ENCODE measurements at regions not wholly inside any gene's neighbourhood (a gene's known extent, or its start where the extent isn't known, plus 50 kb on each side); places are given as distances from the start of the nearest gene placed in this dataset.

DNA sequence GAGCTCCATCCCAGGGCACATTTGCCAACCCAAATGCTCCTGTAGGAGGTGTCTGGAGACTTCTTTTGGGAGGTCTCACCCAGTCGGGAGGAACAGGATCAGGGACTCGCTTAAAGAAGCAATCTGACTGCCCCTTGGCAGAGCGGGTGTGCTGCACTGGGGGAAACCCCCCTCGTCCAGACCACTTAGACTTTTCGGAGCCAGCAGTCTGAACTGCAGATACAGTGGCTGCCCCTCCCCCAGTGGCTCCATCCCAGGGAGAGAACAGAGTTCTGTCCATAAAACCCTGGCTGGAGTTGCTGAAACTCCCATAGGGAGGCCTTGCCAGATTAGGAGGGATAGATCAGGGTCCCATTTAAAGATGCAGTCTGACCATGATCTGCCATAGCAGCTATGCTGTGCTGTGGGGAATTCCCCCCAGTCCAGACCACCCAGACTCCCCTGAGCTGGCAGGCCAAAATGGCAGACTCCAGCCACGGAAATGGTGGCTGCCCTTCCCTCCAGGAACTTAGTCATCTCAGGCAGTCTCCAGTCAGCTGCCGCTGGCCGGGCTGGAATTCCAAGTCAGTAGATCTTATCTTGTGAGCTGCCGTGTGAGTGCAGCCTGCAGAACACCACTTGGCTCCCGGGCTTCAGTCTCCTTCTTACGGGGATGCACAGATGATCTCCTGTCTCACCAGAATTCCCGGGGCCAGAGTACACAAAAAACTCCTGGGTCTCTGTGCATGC is 278.1 kb upstream of the SASH1 start:
- WGBS, 2 experiments (ENCODE audit: insufficient coverage in 1 of 2, insufficient read length in 1 of 2), result 93% methylated on average over 11 to 12 of the region's 12 CpGs
- Histone ChIP-seq H3K27me3 (ENCODE audit: control insufficient read depth, insufficient read depth, low read length, poor library complexity, severe bottlenecking) (no peaks in the 10 kb centered on the region), H3K27ac (ENCODE audit: low read depth, low read length) (no peak overlapping the region), H3K36me3 (ENCODE audit: control insufficient read depth, insufficient read depth, low read length) (no peaks in the 10 kb centered on the region), H3K4me1 (ENCODE audit: control insufficient read depth, insufficient read depth, low read length) (no peaks in the 10 kb centered on the region), H3K9ac (ENCODE audit: extremely low read depth, low read length, poor library complexity, severe bottlenecking) (no peak overlapping the region), H3K4me3 (ENCODE audit: low read length) (no peak overlapping the region), H3K9me3 (ENCODE audit: control insufficient read depth, low read length) (peaks cover 12% of the 10 kb centered on the region)
- TF ChIP-seq, protein P1, sequence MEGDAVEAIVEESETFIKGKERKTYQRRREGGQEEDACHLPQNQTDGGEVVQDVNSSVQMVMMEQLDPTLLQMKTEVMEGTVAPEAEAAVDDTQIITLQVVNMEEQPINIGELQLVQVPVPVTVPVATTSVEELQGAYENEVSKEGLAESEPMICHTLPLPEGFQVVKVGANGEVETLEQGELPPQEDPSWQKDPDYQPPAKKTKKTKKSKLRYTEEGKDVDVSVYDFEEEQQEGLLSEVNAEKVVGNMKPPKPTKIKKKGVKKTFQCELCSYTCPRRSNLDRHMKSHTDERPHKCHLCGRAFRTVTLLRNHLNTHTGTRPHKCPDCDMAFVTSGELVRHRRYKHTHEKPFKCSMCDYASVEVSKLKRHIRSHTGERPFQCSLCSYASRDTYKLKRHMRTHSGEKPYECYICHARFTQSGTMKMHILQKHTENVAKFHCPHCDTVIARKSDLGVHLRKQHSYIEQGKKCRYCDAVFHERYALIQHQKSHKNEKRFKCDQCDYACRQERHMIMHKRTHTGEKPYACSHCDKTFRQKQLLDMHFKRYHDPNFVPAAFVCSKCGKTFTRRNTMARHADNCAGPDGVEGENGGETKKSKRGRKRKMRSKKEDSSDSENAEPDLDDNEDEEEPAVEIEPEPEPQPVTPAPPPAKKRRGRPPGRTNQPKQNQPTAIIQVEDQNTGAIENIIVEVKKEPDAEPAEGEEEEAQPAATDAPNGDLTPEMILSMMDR (conservative IDR thresholded peaks at IDR 0.05), result no peak
- Mint-ChIP-seq H3K4me1 (no peaks in the 10 kb centered on the region), H3K9me3 (peaks cover 17% of the 10 kb centered on the region), H3K27me3 (ENCODE audit: insufficient read depth) (peaks cover 4% of the 10 kb centered on the region), H3K4me3 (no peak overlapping the region), H3K36me3 (ENCODE audit: low read depth) (peaks cover 3% of the 10 kb centered on the region), H3K27ac (no peak overlapping the region)
- DNase-seq, result no peak

DNA sequence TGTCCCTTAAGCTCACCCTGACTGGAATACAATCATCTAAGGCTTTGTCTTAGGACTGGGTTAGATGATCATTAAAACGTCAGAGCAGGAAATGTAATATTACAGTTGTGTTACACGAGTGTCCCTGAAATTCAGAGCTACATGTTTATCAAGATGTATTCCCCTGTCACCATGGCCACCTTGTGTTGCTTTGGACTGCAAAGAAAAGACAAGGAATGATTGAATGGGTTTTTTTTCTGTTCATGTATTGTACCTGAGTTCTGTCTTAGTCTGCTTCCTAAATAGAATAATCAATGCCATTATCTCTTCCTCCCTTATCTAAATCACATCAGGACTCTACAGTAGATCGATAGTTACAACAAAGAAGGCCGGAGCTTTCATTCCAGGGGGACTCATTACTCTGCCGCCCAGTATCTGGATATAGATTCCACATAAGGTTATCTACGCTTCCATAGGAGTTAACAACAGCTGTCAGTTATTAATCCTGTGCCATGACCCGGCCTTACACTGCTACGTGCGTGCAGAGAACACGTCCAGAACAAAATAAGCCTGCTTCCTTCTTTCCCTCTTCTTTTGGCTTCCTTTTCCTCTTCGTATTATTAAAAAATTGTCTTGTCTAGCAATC is 274.1 kb upstream of the SASH1 start:
- Mint-ChIP-seq H3K4me3 (no peak overlapping the region), H3K36me3 (ENCODE audit: low read depth) (no peaks in the 10 kb centered on the region), H3K27ac (no peak overlapping the region), H3K9me3 (peaks cover 17% of the 10 kb centered on the region), H3K4me1 (no peaks in the 10 kb centered on the region), H3K27me3 (ENCODE audit: insufficient read depth) (peaks cover 4% of the 10 kb centered on the region)
- Histone ChIP-seq H3K9me3 (ENCODE audit: control insufficient read depth, low read length) (peaks cover 8% of the 10 kb centered on the region), H3K4me1 (ENCODE audit: control insufficient read depth, insufficient read depth, low read length) (no peaks in the 10 kb centered on the region), H3K9ac (ENCODE audit: extremely low read depth, low read length, poor library complexity, severe bottlenecking) (no peak overlapping the region), H3K27ac (ENCODE audit: low read depth, low read length) (no peak overlapping the region), H3K4me3 (ENCODE audit: low read length) (no peak overlapping the region), H3K27me3 (ENCODE audit: control insufficient read depth, insufficient read depth, low read length, poor library complexity, severe bottlenecking) (no peaks in the 10 kb centered on the region), H3K36me3 (ENCODE audit: control insufficient read depth, insufficient read depth, low read length) (no peaks in the 10 kb centered on the region)
- no peak for DNase-seq
- TF ChIP-seq, protein P1 (conservative IDR thresholded peaks at IDR 0.05), result no peak
- WGBS, 2 experiments (ENCODE audit: insufficient coverage in 1 of 2, insufficient read length in 1 of 2), result 82 to 84% methylated on average over 7 to 11 of the region's 11 CpGs

DNA sequence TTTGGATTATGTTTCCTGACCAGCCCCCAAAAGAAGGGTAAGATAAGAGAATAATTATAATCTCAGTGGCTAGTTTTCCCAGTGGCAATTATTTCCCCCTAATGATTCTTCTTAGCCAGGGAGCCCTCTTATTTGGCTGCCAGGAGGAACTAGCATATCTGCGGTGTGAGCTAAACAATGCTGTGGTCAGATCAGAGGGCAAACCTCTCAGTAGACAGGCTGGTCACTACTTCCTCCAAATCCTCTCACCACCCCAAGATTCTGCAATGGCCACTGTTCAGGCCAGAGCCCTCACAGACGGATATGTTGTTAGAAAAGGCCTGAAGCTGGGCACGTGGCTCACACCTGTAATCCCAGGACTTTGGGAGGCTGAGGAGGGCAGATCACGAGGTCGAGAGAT is 273.4 kb upstream of the SASH1 start:
- 93 to 96% methylated on average over 5 of the region's 5 CpGs for WGBS, 2 experiments (ENCODE audit: insufficient coverage in 1 of 2, insufficient read length in 1 of 2)
- no peak overlapping the region for H3K4me3 ChIP-seq (ENCODE audit: low read length)
- TF ChIP-seq, protein P1 (conservative IDR thresholded peaks at IDR 0.05), result no peak
- H3K9ac ChIP-seq (ENCODE audit: extremely low read depth, low read length, poor library complexity, severe bottlenecking), result no peak overlapping the region
- H3K27ac ChIP-seq (ENCODE audit: low read depth, low read length), result no peak overlapping the region
- H3K36me3 Mint-ChIP-seq (ENCODE audit: low read depth), result no peaks in the 10 kb centered on the region
- H3K4me1 ChIP-seq (ENCODE audit: control insufficient read depth, insufficient read depth, low read length), result no peaks in the 10 kb centered on the region
- peaks cover 8% of the 10 kb centered on the region for H3K9me3 ChIP-seq (ENCODE audit: control insufficient read depth, low read length)
- no peak overlapping the region for H3K27ac Mint-ChIP-seq
- no peaks in the 10 kb centered on the region for H3K4me1 Mint-ChIP-seq
- no peak overlapping the region for H3K4me3 Mint-ChIP-seq
- H3K36me3 ChIP-seq (ENCODE audit: control insufficient read depth, insufficient read depth, low read length), result no peaks in the 10 kb centered on the region
- H3K27me3 ChIP-seq (ENCODE audit: control insufficient read depth, insufficient read depth, low read length, poor library complexity, severe bottlenecking), result no peaks in the 10 kb centered on the region
- DNase-seq, result no peak
- H3K27me3 Mint-ChIP-seq (ENCODE audit: insufficient read depth), result peaks cover 2% of the 10 kb centered on the region
- H3K9me3 Mint-ChIP-seq, result peaks cover 17% of the 10 kb centered on the region

Data from endodermal cell (in vitro differentiated cells).